SIG-M5 treated with dmso at 0.1 percent for 504 hours (cell line): ENCODE measurements at regions not wholly inside any gene's neighbourhood (a gene's known extent, or its start where the extent isn't known, plus 50 kb on each side); places are given as distances from the start of the nearest gene placed in this dataset.

Experiments
- DNase-seq: peaks from one replicate; lab custom pipeline; 2025; ENCODE audit not compliant: unreplicated experiment; lab: John Stamatoyannopoulos, UW

- no peak for DNase-seq
These were observed 810.0 kb upstream of the NR2F2 start for GRCh38 chr15:95520511-95520910.

- no peak for DNase-seq
These were observed 809.6 kb upstream of the NR2F2 start for GRCh38 chr15:95520922-95521321.

- DNase-seq = no peak
These were observed 808.0 kb upstream of the NR2F2 start for GRCh38 chr15:95522533-95522932.

GRCh38 chr15:95528920-95529319, 801.6 kb upstream of the NR2F2 start:
- no peak for DNase-seq

GRCh38 chr15:95536638-95537037, 793.9 kb upstream of the NR2F2 start:
- DNase-seq = no peak

- DNase-seq = no peak
These were observed 791.8 kb upstream of the NR2F2 start for GRCh38 chr15:95538693-95539092.

GRCh38 chr15:95541301-95541700, 789.2 kb upstream of the NR2F2 start:
- DNase-seq = no peak

GRCh38 chr15:95549168-95549738, 781.2 kb upstream of the NR2F2 start:
- DNase-seq = no peak

- DNase-seq = no peak
These were observed 779.8 kb upstream of the NR2F2 start for GRCh38 chr15:95550702-95551101.

- DNase-seq = no peak
These were observed 774.3 kb upstream of the NR2F2 start for GRCh38 chr15:95556225-95556624.

GRCh38 chr15:95556866-95557225, 773.7 kb upstream of the NR2F2 start:
- no peak for DNase-seq

- peak; percentile 46 for DNase-seq
These were observed 773.1 kb upstream of the NR2F2 start for GRCh38 chr15:95557226-95558046.

- DNase-seq = no peak
These were observed 772.4 kb upstream of the NR2F2 start for GRCh38 chr15:95558131-95558530.

GRCh38 chr15:95558916-95559315, 771.6 kb upstream of the NR2F2 start:
- DNase-seq = no peak

- DNase-seq = no peak
These were observed 770.6 kb upstream of the NR2F2 start for GRCh38 chr15:95559875-95560394.

GRCh38 chr15:95561463-95561862, 769.0 kb upstream of the NR2F2 start:
- no peak for DNase-seq

GRCh38 chr15:95563634-95564033, 766.9 kb upstream of the NR2F2 start:
- DNase-seq = no peak

- DNase-seq = no peak
These were observed 765.4 kb upstream of the NR2F2 start for GRCh38 chr15:95565016-95565600.

GRCh38 chr15:95565690-95566089, 764.8 kb upstream of the NR2F2 start:
- no peak for DNase-seq

GRCh38 chr15:95567686-95568085, 762.8 kb upstream of the NR2F2 start:
- no peak for DNase-seq

GRCh38 chr15:95574053-95574452, 756.4 kb upstream of the NR2F2 start:
- DNase-seq = no peak

- DNase-seq = no peak
These were observed 752.6 kb upstream of the NR2F2 start for GRCh38 chr15:95577927-95578326.
